GM19463 (cell line): ENCODE measurements at regions not wholly inside any gene's neighbourhood (a gene's known extent, or its start where the extent isn't known, plus 50 kb on each side); places are given as distances from the start of the nearest gene placed in this dataset.

Experiments
- ATAC-seq: cut with Tn5 transposase; IDR thresholded peaks from one replicate; pipeline ENCODE4 v1.9.1; 2021; ENCODE audit warnings: mild to moderate bottlenecking, moderate library complexity; ENCODE audit not compliant: unreplicated experiment

GRCh38 chr1:8093221-8093980, 67.3 kb upstream of the ERRFI1 start:
- ATAC-seq: no peak

DNA sequence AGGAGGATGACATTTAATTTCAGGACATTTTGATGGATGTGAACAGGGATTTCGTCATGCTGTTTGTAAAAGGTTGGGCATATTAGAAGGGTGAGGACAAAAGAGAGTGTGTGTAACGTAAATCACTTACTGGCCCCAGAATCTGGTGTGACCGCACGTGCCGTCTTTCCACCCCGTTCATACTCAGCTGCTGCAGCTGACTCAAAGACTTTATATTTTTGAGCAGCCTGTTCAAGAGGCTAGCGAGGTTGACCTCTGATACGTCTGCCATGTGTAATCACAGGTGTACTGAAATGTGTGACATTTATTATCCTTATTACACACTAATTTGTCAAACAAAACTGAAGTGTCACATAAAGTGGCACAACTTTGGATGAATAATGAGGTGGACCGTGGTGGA, 66.5 kb upstream of the ERRFI1 start:
- no peak for ATAC-seq

- no peak for ATAC-seq
Measured at GRCh38 chr1:8091691-8092090, 65.6 kb upstream of the ERRFI1 start.

- no peak for ATAC-seq
Measured at GRCh38 chr1:8090241-8090702, 64.2 kb upstream of the ERRFI1 start.

- no peak for ATAC-seq
Measured at GRCh38 chr1:8089535-8090228, 63.6 kb upstream of the ERRFI1 start.

DNA sequence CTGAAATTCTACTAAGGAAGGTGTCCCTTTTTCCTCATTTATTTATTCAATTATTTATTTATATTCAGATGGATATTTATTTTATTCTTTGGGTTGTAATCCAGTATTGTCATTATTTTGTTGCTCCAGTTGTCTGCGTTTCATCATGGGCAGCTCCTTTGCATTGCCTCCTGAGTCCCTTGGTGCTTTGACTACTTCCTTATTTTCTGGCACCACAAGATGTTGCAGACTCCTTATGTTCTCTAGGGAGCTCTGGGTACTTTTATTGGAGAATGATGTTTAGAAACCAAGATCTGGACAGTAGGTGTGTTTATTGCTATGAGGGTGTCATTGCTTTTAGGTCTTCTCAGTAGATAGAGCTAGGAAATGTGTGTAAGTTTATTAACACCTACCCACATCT, 59.9 kb upstream of the ERRFI1 start:
- ATAC-seq: no peak

DNA sequence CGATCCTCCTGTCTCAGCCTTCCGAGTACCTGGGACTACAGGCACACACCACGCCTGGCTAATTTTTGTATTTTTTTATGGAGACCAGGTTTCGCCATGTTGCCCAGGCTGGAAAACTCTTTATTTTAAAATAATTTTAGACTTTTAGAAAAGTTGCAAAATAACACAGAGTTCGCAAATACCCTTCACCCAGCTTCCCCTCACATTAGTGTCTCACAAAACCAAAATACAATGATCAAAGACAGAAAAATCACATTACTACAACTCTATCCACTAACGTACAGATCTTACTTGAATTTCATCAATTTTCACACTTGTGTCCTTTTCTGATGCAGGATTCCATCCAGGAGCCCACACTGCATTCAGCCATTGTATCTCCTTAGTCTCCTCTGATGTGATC, 58.8 kb upstream of the ERRFI1 start:
- no peak for ATAC-seq

DNA sequence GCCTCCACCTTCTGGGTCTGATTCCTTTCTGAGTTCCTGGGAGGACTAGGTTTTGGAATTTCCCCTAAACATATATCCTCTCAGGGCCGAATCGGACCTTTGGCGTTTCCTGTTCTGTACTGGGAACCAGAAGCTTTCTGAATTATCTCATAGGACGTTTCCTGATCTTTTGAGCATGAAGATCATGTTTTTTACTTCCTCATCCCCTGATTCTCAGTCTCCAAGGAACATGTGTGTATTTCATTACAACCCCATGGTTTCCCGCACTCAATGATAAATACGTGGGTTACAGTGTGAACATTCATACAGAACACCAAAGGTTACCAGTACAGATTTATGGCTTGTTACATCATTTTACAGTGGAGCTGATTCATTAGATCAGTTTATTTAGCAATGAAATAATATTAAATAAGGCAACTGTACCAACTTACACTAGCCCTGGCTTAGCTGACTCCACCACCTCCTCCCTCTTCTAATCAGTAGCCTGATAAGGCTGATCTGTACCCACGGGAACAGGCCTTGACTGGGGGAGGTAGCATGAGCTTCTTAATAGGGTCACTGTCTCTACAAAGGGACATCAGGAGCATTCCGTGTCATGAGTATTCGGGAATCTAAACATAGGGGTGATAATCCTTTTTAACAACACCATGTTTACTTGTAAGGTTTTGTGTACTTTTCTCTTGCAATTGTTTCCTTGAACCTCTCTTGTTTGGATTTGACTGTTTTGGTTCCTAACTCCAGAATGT, 57.8 kb upstream of the ERRFI1 start:
- ATAC-seq: no peak

- ATAC-seq: no peak
Measured at GRCh38 chr1:8082945-8083344, 56.8 kb upstream of the ERRFI1 start.

DNA sequence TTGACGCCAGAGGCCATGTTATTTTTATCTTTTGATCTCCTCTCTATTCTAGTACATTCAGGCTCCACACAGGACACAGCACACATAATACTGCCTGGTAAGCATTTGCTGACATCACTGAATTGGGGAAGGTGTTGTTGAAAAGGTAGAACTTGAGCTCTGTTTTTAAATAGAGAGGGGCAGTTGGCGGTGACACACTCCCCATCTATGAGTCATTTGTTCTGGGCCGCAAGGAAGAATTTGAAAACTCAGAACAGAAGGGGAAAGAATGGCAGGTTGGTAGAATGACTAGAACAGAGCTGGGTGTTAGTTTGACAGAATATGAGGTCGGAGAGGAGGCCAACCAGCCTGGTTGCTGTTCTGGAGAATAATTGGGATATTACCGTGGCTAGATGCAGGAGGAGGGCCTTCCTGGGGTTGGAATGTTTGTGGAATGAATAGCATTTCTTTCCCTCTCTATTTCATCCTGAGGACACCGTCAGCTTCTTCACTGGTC, 52.1 kb upstream of the ERRFI1 start:
- ATAC-seq: no peak

GRCh38 chr1:8077602-8078001, 51.5 kb upstream of the ERRFI1 start:
- no peak for ATAC-seq

DNA sequence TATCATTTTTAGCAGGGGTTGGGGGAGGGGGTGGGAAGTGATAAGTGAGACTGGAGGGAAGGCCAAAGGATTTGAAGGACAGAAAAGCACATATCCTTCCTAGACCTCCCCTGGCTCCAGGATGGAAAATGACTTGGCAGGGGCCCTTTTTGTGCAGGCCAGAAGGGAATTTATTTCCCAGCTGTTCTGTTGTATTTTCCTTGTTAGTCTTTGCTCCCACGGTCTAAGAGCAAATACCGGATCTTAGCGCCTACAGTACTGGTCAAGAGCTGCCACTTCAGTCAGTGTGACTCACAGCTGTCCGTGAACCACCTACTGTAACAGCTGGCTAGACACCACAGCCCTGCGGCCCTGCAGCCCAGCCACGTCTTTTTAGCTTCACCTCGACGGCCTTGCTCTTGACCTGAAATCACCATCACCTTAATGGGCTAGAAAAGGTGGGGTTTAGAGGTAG, 51.0 kb upstream of the ERRFI1 start:
- ATAC-seq: no peak

- ATAC-seq: no peak
Measured at GRCh38 chr1:8076176-8076575, 50.1 kb upstream of the ERRFI1 start.
